NCI-H146 treated with DMSO at 0.1 percent for 48 hours (cell line): ENCODE measurements at regions not wholly inside any gene's neighbourhood (a gene's known extent, or its start where the extent isn't known, plus 50 kb on each side); places are given as distances from the start of the nearest gene placed in this dataset.
"Not testable (repeated sequence)": the region's sequence is repeated elsewhere in the genome, so short reads cannot be mapped to it uniquely, and the experiment has no call there.

ENCODE experiments used
- DNase-seq: peaks from one replicate; lab custom pipeline; 2025; ENCODE audit not compliant: unreplicated experiment; lab: John Stamatoyannopoulos, UW

GRCh38 chr9:710951-711745 lies 130.3 kb upstream of the DMRT1 start:
- no peak for DNase-seq

GRCh38 chr9:711761-712553 lies 129.5 kb upstream of the DMRT1 start:
- no peak for DNase-seq

GRCh38 chr9:712643-713042 lies 128.9 kb upstream of the DMRT1 start:
- no peak for DNase-seq

- no peak for DNase-seq
These were observed 128.4 kb upstream of the DMRT1 start for GRCh38 chr9:713091-713490.

GRCh38 chr9:714675-715074 lies 126.8 kb upstream of the DMRT1 start:
- no peak for DNase-seq

- DNase-seq = no peak
These were observed 126.2 kb upstream of the DMRT1 start for GRCh38 chr9:715300-715699.

- no peak for DNase-seq
These were observed 125.6 kb upstream of the DMRT1 start for GRCh38 chr9:715743-716400.

GRCh38 chr9:717722-718121 lies 123.8 kb upstream of the DMRT1 start:
- no peak for DNase-seq

- DNase-seq = no peak
These were observed 121.1 kb upstream of the DMRT1 start for GRCh38 chr9:720239-720881.

- DNase-seq = no peak
These were observed 119.0 kb upstream of the DMRT1 start for GRCh38 chr9:722388-722980.

GRCh38 chr9:724461-724860 lies 117.0 kb upstream of the DMRT1 start:
- not testable (repeated sequence) for DNase-seq

GRCh38 chr9:726005-726404 lies 115.5 kb upstream of the DMRT1 start:
- DNase-seq = no peak

GRCh38 chr9:727767-728166 lies 113.7 kb upstream of the DMRT1 start:
- DNase-seq = no peak

GRCh38 chr9:728535-728934 lies 113.0 kb upstream of the DMRT1 start:
- DNase-seq = no peak

GRCh38 chr9:731474-731873 lies 110.0 kb upstream of the DMRT1 start:
- no peak for DNase-seq

GRCh38 chr9:734831-735511 lies 106.5 kb upstream of the DMRT1 start:
- DNase-seq = no peak

GRCh38 chr9:737400-738120 lies 103.9 kb upstream of the DMRT1 start:
- no peak for DNase-seq

GRCh38 chr9:738209-738915 lies 103.1 kb upstream of the DMRT1 start:
- DNase-seq = no peak

GRCh38 chr9:739362-739761 lies 102.1 kb upstream of the DMRT1 start:
- DNase-seq = no peak
